ENCODE measurements at regions not wholly inside any gene's neighbourhood (a gene's known extent, or its start where the extent isn't known, plus 50 kb on each side); places are given as distances from the start of the nearest gene placed in this dataset.

GRCh38 chrX:124223524-124223923, 108.9 kb upstream of the TEX13D start:
- Mint-ChIP-seq H3K27ac (ENCODE audit: low read depth) (peak overlapping the region; percentile 81), H3K4me3 (peak overlapping the region; percentile 54), H3K27me3 (no peaks in the 10 kb centered on the region), H3K9me3 (no peaks in the 10 kb centered on the region), H3K4me1 (peaks cover 49% of the 10 kb centered on the region), H3K36me3 (ENCODE audit: insufficient read depth) (peaks cover 3% of the 10 kb centered on the region)
- ATAC-seq (replicated peaks; ENCODE audit: extremely low read depth, poor library complexity, severe bottlenecking) (peak; percentile 52), DNase-seq (ENCODE audit: low spot score in 2 of 2) (no peak)

DNA sequence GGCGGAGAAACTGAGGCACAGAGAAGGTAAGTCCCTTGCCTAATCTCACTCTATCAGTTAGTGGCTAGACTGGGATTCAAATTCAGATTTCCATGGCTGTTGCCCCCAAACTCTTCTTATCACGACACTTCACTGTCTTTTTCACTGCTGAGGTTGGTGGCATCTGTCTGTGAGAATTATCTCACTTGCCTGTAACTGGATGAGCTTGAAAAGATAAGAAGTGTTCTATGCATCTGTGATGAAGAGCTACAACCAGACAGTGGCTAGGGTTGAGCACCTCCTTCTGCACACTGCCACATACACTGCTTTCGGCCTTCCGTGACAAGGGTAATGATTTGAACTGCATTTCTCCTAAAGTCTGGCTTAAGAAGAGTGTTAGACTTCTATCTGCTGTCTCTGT, 107.9 kb upstream of the TEX13D start:
- ATAC-seq (replicated peaks; ENCODE audit: extremely low read depth, poor library complexity, severe bottlenecking) = peak; percentile 30
- DNase-seq (ENCODE audit: low spot score in 2 of 2) = no peak
- peaks cover 39% of the 10 kb centered on the region for H3K4me1 Mint-ChIP-seq
- H3K27me3 Mint-ChIP-seq = no peaks in the 10 kb centered on the region
- H3K36me3 Mint-ChIP-seq (ENCODE audit: insufficient read depth) = peaks cover 3% of the 10 kb centered on the region
- peak overlapping the region; percentile 54 for H3K4me3 Mint-ChIP-seq
- peak overlapping the region; percentile 81 for H3K27ac Mint-ChIP-seq (ENCODE audit: low read depth)
- H3K9me3 Mint-ChIP-seq = no peaks in the 10 kb centered on the region

DNA sequence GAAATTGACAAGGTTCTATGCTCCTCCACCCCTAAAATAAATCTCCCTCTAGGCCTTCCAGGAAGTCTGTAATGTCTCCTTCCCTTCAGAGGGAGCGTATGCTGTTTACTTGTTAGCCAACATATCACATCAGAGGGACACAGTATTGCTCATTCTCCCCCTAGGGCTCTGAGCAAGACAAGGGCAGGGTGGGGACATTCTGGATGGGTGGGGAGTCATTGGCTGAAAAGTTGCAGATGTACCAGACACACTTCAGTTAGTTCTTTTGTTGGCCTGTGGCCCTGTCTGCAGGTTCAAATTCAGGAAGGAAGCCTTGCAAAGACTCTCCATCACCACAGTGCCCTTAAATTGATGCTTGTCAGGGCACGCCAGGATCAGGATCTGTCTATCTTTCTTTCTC, 106.3 kb upstream of the TEX13D start:
- peak overlapping the region; percentile 58 for H3K4me3 Mint-ChIP-seq
- no peaks in the 10 kb centered on the region for H3K27me3 Mint-ChIP-seq
- no peak for DNase-seq (ENCODE audit: low spot score in 2 of 2)
- peak overlapping the region; percentile 98 for H3K27ac Mint-ChIP-seq (ENCODE audit: low read depth)
- no peaks in the 10 kb centered on the region for H3K9me3 Mint-ChIP-seq
- peak; percentile 55 for ATAC-seq (replicated peaks; ENCODE audit: extremely low read depth, poor library complexity, severe bottlenecking)
- H3K36me3 Mint-ChIP-seq (ENCODE audit: insufficient read depth) = peaks cover 3% of the 10 kb centered on the region
- peaks cover 36% of the 10 kb centered on the region for H3K4me1 Mint-ChIP-seq

- H3K36me3 Mint-ChIP-seq (ENCODE audit: insufficient read depth) = peaks cover under 1% of the 10 kb centered on the region
- no peak overlapping the region for H3K4me3 Mint-ChIP-seq
- H3K27ac Mint-ChIP-seq (ENCODE audit: low read depth) = no peak overlapping the region
- H3K4me1 Mint-ChIP-seq = peaks cover 34% of the 10 kb centered on the region
- H3K27me3 Mint-ChIP-seq = no peaks in the 10 kb centered on the region
- no peak for DNase-seq (ENCODE audit: low spot score in 2 of 2)
- no peaks in the 10 kb centered on the region for H3K9me3 Mint-ChIP-seq
- ATAC-seq (replicated peaks; ENCODE audit: extremely low read depth, poor library complexity, severe bottlenecking) = no peak
Observed at GRCh38 chrX:124228849-124229248, 103.6 kb upstream of the TEX13D start.

GRCh38 chrX:124229374-124229773, 103.1 kb upstream of the TEX13D start:
- no peak overlapping the region for H3K4me3 Mint-ChIP-seq
- H3K36me3 Mint-ChIP-seq (ENCODE audit: insufficient read depth) = no peaks in the 10 kb centered on the region
- no peak overlapping the region for H3K27ac Mint-ChIP-seq (ENCODE audit: low read depth)
- ATAC-seq (replicated peaks; ENCODE audit: extremely low read depth, poor library complexity, severe bottlenecking) (no peak), DNase-seq (ENCODE audit: low spot score in 2 of 2) (no peak)
- no peaks in the 10 kb centered on the region for H3K9me3 Mint-ChIP-seq
- peaks cover 29% of the 10 kb centered on the region for H3K4me1 Mint-ChIP-seq
- no peaks in the 10 kb centered on the region for H3K27me3 Mint-ChIP-seq

DNA sequence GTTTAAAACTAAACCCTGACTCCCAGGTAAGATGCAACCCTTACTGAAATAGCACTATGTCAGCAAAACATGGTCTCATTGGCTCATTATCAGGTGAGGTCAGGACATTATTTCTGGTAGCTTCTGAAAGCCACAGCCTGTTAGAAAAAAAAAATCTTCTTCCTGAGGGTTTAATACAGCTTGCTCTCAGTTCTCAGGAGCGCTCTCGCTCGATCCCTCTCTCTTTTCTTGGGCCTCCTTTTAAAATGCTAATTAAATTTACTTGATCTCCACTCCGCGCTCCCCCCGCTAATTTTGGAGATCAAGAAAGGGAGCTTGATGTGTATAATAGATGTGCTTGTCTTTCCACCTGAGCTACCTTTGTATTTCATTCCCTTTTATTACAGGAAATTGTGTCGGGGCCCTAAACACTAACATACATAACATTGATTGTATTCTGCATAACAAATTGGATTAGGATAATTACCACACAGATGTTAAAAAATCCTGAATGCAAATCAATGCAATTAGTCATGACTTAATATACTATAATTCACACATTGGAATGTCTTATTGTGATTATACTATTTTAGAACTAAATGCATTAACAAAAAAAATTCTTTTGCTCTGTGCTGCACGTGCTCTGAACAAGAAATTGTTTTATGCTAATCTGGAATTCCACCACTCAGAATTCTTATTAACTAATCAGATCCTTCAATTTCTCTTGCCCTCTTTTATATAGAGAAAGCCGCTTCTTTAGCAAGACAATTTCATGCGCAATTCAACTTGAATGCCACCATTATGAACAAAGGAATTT, 101.6 kb upstream of the TEX13D start:
- no peak overlapping the region for H3K27ac Mint-ChIP-seq (ENCODE audit: low read depth)
- peaks cover 24% of the 10 kb centered on the region for H3K4me1 Mint-ChIP-seq
- no peaks in the 10 kb centered on the region for H3K9me3 Mint-ChIP-seq
- H3K27me3 Mint-ChIP-seq = no peaks in the 10 kb centered on the region
- no peak for DNase-seq (ENCODE audit: low spot score in 2 of 2)
- H3K4me3 Mint-ChIP-seq = no peak overlapping the region
- ATAC-seq (replicated peaks; ENCODE audit: extremely low read depth, poor library complexity, severe bottlenecking) = no peak
- no peaks in the 10 kb centered on the region for H3K36me3 Mint-ChIP-seq (ENCODE audit: insufficient read depth)

GRCh38 chrX:124231451-124231759, 101.1 kb upstream of the TEX13D start:
- no peaks in the 10 kb centered on the region for H3K27me3 Mint-ChIP-seq
- H3K4me3 Mint-ChIP-seq = no peak overlapping the region
- H3K9me3 Mint-ChIP-seq = no peaks in the 10 kb centered on the region
- H3K27ac Mint-ChIP-seq (ENCODE audit: low read depth) = no peak overlapping the region
- H3K4me1 Mint-ChIP-seq = peaks cover 23% of the 10 kb centered on the region
- ATAC-seq (replicated peaks; ENCODE audit: extremely low read depth, poor library complexity, severe bottlenecking) (no peak), DNase-seq (ENCODE audit: low spot score in 2 of 2) (no peak)
- H3K36me3 Mint-ChIP-seq (ENCODE audit: insufficient read depth) = no peaks in the 10 kb centered on the region

DNA sequence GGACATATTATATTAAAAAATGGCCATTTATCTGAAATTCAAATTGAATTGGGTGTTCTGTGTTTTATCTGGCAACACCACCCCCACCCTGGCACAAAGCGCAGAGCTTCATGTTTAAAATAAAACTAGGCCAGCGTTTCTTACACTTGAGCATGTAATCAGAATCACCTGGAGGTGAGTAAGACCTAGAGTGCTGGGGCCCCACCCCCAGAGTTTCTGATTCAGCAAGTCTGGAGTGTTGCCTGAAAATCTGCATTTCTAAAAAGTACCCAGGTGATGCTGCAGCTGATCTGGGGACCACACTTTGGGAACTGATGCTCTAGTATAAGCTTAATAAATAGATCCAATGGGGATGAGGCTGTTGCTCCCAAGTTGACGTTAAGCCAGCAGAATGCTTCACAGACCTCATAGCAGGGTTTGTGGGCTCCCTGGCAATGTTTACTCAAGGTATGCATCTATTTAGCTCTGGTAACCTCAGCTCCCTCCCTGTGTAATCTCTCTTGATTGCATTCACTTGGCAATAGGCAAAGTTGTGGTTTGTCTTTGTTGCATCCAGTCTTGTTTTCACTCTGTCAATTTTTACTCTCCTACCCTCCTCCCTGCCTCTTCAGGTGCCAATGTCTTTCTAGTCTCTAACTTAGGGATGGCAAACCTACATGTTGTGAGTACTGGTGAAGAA, 99.8 kb upstream of the TEX13D start:
- no peak overlapping the region for H3K27ac Mint-ChIP-seq (ENCODE audit: low read depth)
- peaks cover 28% of the 10 kb centered on the region for H3K4me1 Mint-ChIP-seq
- ATAC-seq (replicated peaks; ENCODE audit: extremely low read depth, poor library complexity, severe bottlenecking) = no peak
- no peaks in the 10 kb centered on the region for H3K36me3 Mint-ChIP-seq (ENCODE audit: insufficient read depth)
- no peak for DNase-seq (ENCODE audit: low spot score in 2 of 2)
- no peak overlapping the region for H3K4me3 Mint-ChIP-seq
- H3K9me3 Mint-ChIP-seq = no peaks in the 10 kb centered on the region
- no peaks in the 10 kb centered on the region for H3K27me3 Mint-ChIP-seq

- H3K27ac Mint-ChIP-seq (ENCODE audit: low read depth) = no peak overlapping the region
- no peak for ATAC-seq (replicated peaks; ENCODE audit: extremely low read depth, poor library complexity, severe bottlenecking)
- H3K4me1 Mint-ChIP-seq = peaks cover 39% of the 10 kb centered on the region
- H3K36me3 Mint-ChIP-seq (ENCODE audit: insufficient read depth) = peaks cover 1% of the 10 kb centered on the region
- H3K4me3 Mint-ChIP-seq = no peak overlapping the region
- H3K9me3 Mint-ChIP-seq = no peaks in the 10 kb centered on the region
- H3K27me3 Mint-ChIP-seq = no peaks in the 10 kb centered on the region
- no peak for DNase-seq (ENCODE audit: low spot score in 2 of 2)
Observed at GRCh38 chrX:124234348-124234747, 98.1 kb upstream of the TEX13D start.

GRCh38 chrX:124238268-124238667, 94.2 kb upstream of the TEX13D start:
- ATAC-seq (replicated peaks; ENCODE audit: extremely low read depth, poor library complexity, severe bottlenecking) = peak; percentile 49
- Mint-ChIP-seq H3K9me3 (no peaks in the 10 kb centered on the region), H3K4me1 (peaks cover 38% of the 10 kb centered on the region), H3K36me3 (ENCODE audit: insufficient read depth) (peaks cover 3% of the 10 kb centered on the region), H3K4me3 (peak overlapping the region; percentile 47), H3K27ac (ENCODE audit: low read depth) (peak overlapping the region; percentile 38), H3K27me3 (no peaks in the 10 kb centered on the region)
- DNase-seq (ENCODE audit: low spot score in 2 of 2) = no peak

- Mint-ChIP-seq H3K4me3 (peak overlapping the region; percentile 43), H3K27ac (ENCODE audit: low read depth) (peak overlapping the region; percentile 38), H3K36me3 (ENCODE audit: insufficient read depth) (peaks cover 3% of the 10 kb centered on the region), H3K4me1 (peaks cover 43% of the 10 kb centered on the region), H3K27me3 (no peaks in the 10 kb centered on the region), H3K9me3 (no peaks in the 10 kb centered on the region)
- ATAC-seq (replicated peaks; ENCODE audit: extremely low read depth, poor library complexity, severe bottlenecking) = peak; percentile 67
- DNase-seq (ENCODE audit: low spot score in 2 of 2) = no peak
Observed at GRCh38 chrX:124239324-124239723, 93.1 kb upstream of the TEX13D start.

- H3K36me3 Mint-ChIP-seq (ENCODE audit: insufficient read depth) = peaks cover 3% of the 10 kb centered on the region
- DNase-seq (ENCODE audit: low spot score in 2 of 2) (no peak), ATAC-seq (replicated peaks; ENCODE audit: extremely low read depth, poor library complexity, severe bottlenecking) (peak; percentile 78)
- H3K4me1 Mint-ChIP-seq = peaks cover 43% of the 10 kb centered on the region
- H3K4me3 Mint-ChIP-seq = peak overlapping the region; percentile 43
- H3K9me3 Mint-ChIP-seq = no peaks in the 10 kb centered on the region
- H3K27ac Mint-ChIP-seq (ENCODE audit: low read depth) = peak overlapping the region; percentile 38
- no peaks in the 10 kb centered on the region for H3K27me3 Mint-ChIP-seq
Observed at GRCh38 chrX:124239911-124240310, 92.5 kb upstream of the TEX13D start.

DNA sequence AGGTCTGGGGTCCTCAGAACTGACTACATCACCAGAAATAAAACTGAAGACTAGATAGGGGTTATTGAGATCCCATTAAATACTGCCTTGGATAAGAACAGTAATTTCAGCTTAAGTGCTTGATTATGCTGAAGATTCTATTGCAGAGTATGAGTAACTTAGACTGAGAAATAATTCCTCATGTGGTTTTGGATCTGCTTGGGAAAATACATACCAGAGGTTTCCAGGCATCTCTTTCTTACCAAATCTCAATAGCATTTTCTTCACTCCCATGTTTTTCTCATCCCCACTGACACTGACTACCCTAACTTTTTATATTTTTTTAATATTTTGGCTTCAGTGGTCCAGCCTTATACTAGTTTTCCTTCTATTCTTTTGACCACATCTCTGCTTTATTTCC, 92.0 kb upstream of the TEX13D start:
- ATAC-seq (replicated peaks; ENCODE audit: extremely low read depth, poor library complexity, severe bottlenecking) (no peak), DNase-seq (ENCODE audit: low spot score in 2 of 2) (no peak)
- H3K36me3 Mint-ChIP-seq (ENCODE audit: insufficient read depth) = peaks cover 3% of the 10 kb centered on the region
- peak overlapping the region; percentile 38 for H3K27ac Mint-ChIP-seq (ENCODE audit: low read depth)
- H3K27me3 Mint-ChIP-seq = no peaks in the 10 kb centered on the region
- H3K4me1 Mint-ChIP-seq = peaks cover 43% of the 10 kb centered on the region
- H3K9me3 Mint-ChIP-seq = no peaks in the 10 kb centered on the region
- peak overlapping the region; percentile 43 for H3K4me3 Mint-ChIP-seq

All from central memory CD8-positive, alpha-beta T cell (primary cell).